22Rv1 (cell line): ENCODE measurements at regions not wholly inside any gene's neighbourhood (a gene's known extent, or its start where the extent isn't known, plus 50 kb on each side); places are given as distances from the start of the nearest gene placed in this dataset.

Source experiments
- ZFX ChIP-seq: fragments of 450-650 bp; IDR thresholded peaks from 2 replicates; pipeline ENCODE4 v1.6.1; 2017; ENCODE audit warnings: antibody characterized with exemption, borderline replicate concordance
- TF ChIP-seq, protein P1 (sequence below): fragments of 450-650 bp; IDR thresholded peaks from 2 replicates; pipeline ENCODE4 v1.5.1; 2017; ENCODE audit warnings: mild to moderate bottlenecking

DNA sequence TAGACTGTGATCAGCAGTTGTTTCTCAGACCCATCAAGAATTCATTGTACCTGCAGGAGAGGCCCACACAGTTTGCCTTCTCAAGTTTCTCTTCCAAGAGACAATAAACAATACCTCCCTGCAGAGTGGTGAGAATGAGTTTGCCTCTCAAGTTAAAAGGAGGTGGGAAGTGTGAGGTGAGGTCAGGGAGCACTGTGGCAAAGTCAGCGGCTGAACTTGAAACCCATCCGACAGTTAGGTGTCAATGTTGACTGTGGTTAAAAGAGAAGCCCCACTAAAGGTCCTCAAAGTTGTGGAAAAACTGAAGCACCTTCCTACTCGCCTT, 72.9 kb upstream of the TSC22D1 start:
- TF ChIP-seq, protein P1, sequence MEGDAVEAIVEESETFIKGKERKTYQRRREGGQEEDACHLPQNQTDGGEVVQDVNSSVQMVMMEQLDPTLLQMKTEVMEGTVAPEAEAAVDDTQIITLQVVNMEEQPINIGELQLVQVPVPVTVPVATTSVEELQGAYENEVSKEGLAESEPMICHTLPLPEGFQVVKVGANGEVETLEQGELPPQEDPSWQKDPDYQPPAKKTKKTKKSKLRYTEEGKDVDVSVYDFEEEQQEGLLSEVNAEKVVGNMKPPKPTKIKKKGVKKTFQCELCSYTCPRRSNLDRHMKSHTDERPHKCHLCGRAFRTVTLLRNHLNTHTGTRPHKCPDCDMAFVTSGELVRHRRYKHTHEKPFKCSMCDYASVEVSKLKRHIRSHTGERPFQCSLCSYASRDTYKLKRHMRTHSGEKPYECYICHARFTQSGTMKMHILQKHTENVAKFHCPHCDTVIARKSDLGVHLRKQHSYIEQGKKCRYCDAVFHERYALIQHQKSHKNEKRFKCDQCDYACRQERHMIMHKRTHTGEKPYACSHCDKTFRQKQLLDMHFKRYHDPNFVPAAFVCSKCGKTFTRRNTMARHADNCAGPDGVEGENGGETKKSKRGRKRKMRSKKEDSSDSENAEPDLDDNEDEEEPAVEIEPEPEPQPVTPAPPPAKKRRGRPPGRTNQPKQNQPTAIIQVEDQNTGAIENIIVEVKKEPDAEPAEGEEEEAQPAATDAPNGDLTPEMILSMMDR: no peak
- no peak for TF ChIP-seq ZFX
